ENCODE measurements at regions not wholly inside any gene's neighbourhood (a gene's known extent, or its start where the extent isn't known, plus 50 kb on each side); places are given as distances from the start of the nearest gene placed in this dataset.

- no peak overlapping the region for H3K4me3 ChIP-seq (ENCODE audit: low read depth, low read length)
- no peak for TF ChIP-seq CTCF (IDR thresholded peaks at IDR 0.05; ENCODE audit: borderline replicate concordance, insufficient read depth, low read depth, low read length)
Observed at GRCh38 chr20:12718619-12719018, 290.2 kb upstream of the SPTLC3 start.

GRCh38 chr20:12721636-12722035, 287.1 kb upstream of the SPTLC3 start:
- no peak overlapping the region for H3K4me3 ChIP-seq (ENCODE audit: low read depth, low read length)
- no peak for TF ChIP-seq CTCF (IDR thresholded peaks at IDR 0.05; ENCODE audit: borderline replicate concordance, insufficient read depth, low read depth, low read length)

GRCh38 chr20:12722091-12722490, 286.7 kb upstream of the SPTLC3 start:
- no peak overlapping the region for H3K4me3 ChIP-seq (ENCODE audit: low read depth, low read length)
- TF ChIP-seq CTCF (IDR thresholded peaks at IDR 0.05; ENCODE audit: borderline replicate concordance, insufficient read depth, low read depth, low read length) = no peak

GRCh38 chr20:12723811-12724210, 285.0 kb upstream of the SPTLC3 start:
- TF ChIP-seq CTCF (IDR thresholded peaks at IDR 0.05; ENCODE audit: borderline replicate concordance, insufficient read depth, low read depth, low read length) = no peak
- H3K4me3 ChIP-seq (ENCODE audit: low read depth, low read length) = no peak overlapping the region

GRCh38 chr20:12728782-12729181, 280.0 kb upstream of the SPTLC3 start:
- no peak for TF ChIP-seq CTCF (IDR thresholded peaks at IDR 0.05; ENCODE audit: borderline replicate concordance, insufficient read depth, low read depth, low read length)
- no peak overlapping the region for H3K4me3 ChIP-seq (ENCODE audit: low read depth, low read length)

- no peak for TF ChIP-seq CTCF (IDR thresholded peaks at IDR 0.05; ENCODE audit: borderline replicate concordance, insufficient read depth, low read depth, low read length)
- no peak overlapping the region for H3K4me3 ChIP-seq (ENCODE audit: low read depth, low read length)
Observed at GRCh38 chr20:12729326-12729725, 279.4 kb upstream of the SPTLC3 start.

- TF ChIP-seq CTCF (IDR thresholded peaks at IDR 0.05; ENCODE audit: borderline replicate concordance, insufficient read depth, low read depth, low read length) = no peak
- no peak overlapping the region for H3K4me3 ChIP-seq (ENCODE audit: low read depth, low read length)
Observed at GRCh38 chr20:12733811-12734210, 275.0 kb upstream of the SPTLC3 start.

All from GM12875 (cell line).